Sigmoid colon (tissue), 4 donors: ENCODE measurements at regions not wholly inside any gene's neighbourhood (a gene's known extent, or its start where the extent isn't known, plus 50 kb on each side); places are given as distances from the start of the nearest gene placed in this dataset.

Experiments
- POLR2AphosphoS5 ChIP-seq, 4 donors: sonication (generic); formaldehyde crosslinking; IDR thresholded peaks; one replicate each; pipeline ENCODE4 v1.6.1; 2017; ENCODE audit warnings: antibody characterized with exemption in 4 of 4
- TF ChIP-seq, protein P1 (sequence below), 4 experiments: fragments of 450-650 bp in 3 of 4; fragments of 200-600 bp in 1 of 4; IDR thresholded peaks; one replicate each; pipeline ENCODE4 v1.5.1; 2016 to 2019; ENCODE audit warnings: antibody characterized with exemption in 4 of 4, mild to moderate bottlenecking in 3 of 4, moderate library complexity in 2 of 4

DNA sequence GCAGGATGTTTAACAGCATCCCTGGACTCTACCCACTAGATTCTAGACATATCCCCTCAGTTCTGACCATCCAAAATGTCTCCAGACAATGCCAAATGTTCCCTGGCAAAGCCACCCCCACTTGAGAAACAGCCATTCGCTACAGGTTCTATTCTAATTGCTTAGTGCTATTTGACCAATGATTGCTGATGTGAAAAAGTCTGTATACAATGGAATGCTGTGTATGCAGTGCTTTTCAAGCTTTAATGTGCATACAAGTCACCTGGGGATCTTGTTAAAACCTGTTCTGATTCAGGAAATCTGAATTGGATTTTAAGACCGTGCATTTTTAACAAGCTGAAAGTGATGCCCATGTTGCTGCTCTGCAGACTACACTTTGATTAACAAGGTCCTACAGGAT, 331.8 kb upstream of the KLF12 start:
- no peak for TF ChIP-seq POLR2AphosphoS5 (IDR thresholded peaks at IDR 0.05)
- TF ChIP-seq, protein P1, sequence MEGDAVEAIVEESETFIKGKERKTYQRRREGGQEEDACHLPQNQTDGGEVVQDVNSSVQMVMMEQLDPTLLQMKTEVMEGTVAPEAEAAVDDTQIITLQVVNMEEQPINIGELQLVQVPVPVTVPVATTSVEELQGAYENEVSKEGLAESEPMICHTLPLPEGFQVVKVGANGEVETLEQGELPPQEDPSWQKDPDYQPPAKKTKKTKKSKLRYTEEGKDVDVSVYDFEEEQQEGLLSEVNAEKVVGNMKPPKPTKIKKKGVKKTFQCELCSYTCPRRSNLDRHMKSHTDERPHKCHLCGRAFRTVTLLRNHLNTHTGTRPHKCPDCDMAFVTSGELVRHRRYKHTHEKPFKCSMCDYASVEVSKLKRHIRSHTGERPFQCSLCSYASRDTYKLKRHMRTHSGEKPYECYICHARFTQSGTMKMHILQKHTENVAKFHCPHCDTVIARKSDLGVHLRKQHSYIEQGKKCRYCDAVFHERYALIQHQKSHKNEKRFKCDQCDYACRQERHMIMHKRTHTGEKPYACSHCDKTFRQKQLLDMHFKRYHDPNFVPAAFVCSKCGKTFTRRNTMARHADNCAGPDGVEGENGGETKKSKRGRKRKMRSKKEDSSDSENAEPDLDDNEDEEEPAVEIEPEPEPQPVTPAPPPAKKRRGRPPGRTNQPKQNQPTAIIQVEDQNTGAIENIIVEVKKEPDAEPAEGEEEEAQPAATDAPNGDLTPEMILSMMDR (IDR thresholded peaks at IDR 0.05) = no peak
